Keratinocyte (primary cell): ENCODE measurements at regions not wholly inside any gene's neighbourhood (a gene's known extent, or its start where the extent isn't known, plus 50 kb on each side); places are given as distances from the start of the nearest gene placed in this dataset.

Experiments
- CTCF ChIP-seq, 3 experiments: IDR thresholded peaks in 1 of 3; conservative IDR thresholded peaks in 1 of 3; optimal IDR thresholded peaks in 1 of 3; 2 replicates in 2 of 3; 3 replicates in 1 of 3; pipeline versions ENCODE3 to v1.5.1; 2011; ENCODE audit warnings: low read length in 3 of 3, mild to moderate bottlenecking in 3 of 3, moderate library complexity in 2 of 3, control low read depth in 1 of 3, inconsistent platforms in 1 of 3; ENCODE audit not compliant: insufficient read depth in 2 of 3; ENCODE audit errors: extremely low read depth in 1 of 3
- EZH2 ChIP-seq: IDR thresholded peaks from one replicate; pipeline ENCODE4 v1.6.1; 2012; ENCODE audit warnings: inconsistent platforms, mild to moderate bottlenecking, low read length, moderate library complexity

DNA sequence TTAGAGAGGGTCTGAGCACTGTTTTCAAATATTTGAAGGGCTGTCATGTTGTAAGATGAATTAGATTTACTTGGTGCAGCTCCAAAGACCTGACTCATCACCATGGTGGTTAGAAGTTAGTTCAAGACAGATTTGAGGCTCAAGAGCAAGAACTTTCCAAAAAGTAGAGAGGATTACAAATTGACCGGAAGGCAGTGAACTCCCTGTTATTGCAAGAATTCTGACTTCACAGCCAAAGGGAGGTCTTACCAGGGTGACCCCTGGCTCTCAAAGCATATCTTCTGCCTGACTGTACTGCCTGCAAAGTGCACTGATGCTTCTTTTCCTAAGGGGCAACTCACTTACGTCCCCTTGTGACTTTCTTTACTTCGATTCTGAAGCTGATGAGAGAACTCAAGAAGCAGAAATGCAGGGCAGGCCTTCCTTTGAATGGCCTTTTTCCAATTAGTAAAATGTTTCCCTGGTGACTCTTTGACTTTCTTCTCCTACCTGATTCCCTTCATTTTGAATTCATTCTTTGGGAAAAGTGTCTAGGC is 86.4 kb downstream of the NAV1 start:
- TF ChIP-seq CTCF (optimal IDR thresholded peaks at IDR 0.05 in 1 of 3, IDR thresholded peaks at IDR 0.05 in 1 of 3, conservative IDR thresholded peaks at IDR 0.05 in 1 of 3; ENCODE audit: extremely low read depth in 1 of 3, insufficient read depth in 2 of 3, low read length in 3 of 3) (no peak), EZH2 (no peak)
